K562 (cell line): ENCODE measurements at regions not wholly inside any gene's neighbourhood (a gene's known extent, or its start where the extent isn't known, plus 50 kb on each side); places are given as distances from the start of the nearest gene placed in this dataset.

Source experiments
- CHD2 ChIP-seq: IDR thresholded peaks from 2 replicates; pipeline ENCODE4 v1.6.1; 2011; ENCODE audit warnings: low read depth, low read length
- CTCF ChIP-seq, 3 experiments: IDR thresholded peaks in 2 of 3; conservative IDR thresholded peaks in 1 of 3; 2 replicates each; pipeline ENCODE4 v1.5.1; 2011 to 2012; ENCODE audit warnings: low read length in 3 of 3, mild to moderate bottlenecking in 3 of 3, control low read depth in 2 of 3, improper control_type of control experiment in 1 of 3, inconsistent platforms in 1 of 3, low read depth in 1 of 3, mixed read lengths in 1 of 3, moderate library complexity in 1 of 3; ENCODE audit not compliant: insufficient read depth in 2 of 3
- NCOA1 ChIP-seq: fragments of 450-650 bp; IDR thresholded peaks from 2 replicates; pipeline ENCODE4 v1.6.1; 2016; ENCODE audit warnings: low read depth
- POLR2AphosphoS5 ChIP-seq: IDR thresholded peaks from 2 replicates; pipeline ENCODE4 v1.6.1; 2011; ENCODE audit warnings: mild to moderate bottlenecking, low read depth, low read length, moderate library complexity; ENCODE audit not compliant: control insufficient read depth, insufficient read depth
- PTBP1 ChIP-seq: fragments of 200-400 bp; formaldehyde crosslinking; IDR thresholded peaks from 2 replicates; pipeline ENCODE4 v1.6.1; 2017; ENCODE audit warnings: low read depth, low read length
- RAD21 ChIP-seq, 2 experiments: fragments of 250-450 bp in 1 of 2; fragments of 450-650 bp in 1 of 2; sonication (Bioruptor Pico) in 1 of 2; formaldehyde crosslinking in 1 of 2; IDR thresholded peaks in 1 of 2; conservative IDR thresholded peaks in 1 of 2; 2 replicates each; pipeline versions ENCODE4 v1.4.0 to v1.8.0; 2020 to 2022; ENCODE audit warnings: mild to moderate bottlenecking in 2 of 2, moderate library complexity in 1 of 2
- REST ChIP-seq, 2 experiments: fragments of 450-650 bp; formaldehyde crosslinking in 1 of 2; IDR thresholded peaks; 2 replicates each; pipeline versions ENCODE4 v1.4.0 to v1.6.1; 2014 to 2020; ENCODE audit warnings: mild to moderate bottlenecking in 2 of 2, borderline replicate concordance in 1 of 2, low read depth in 1 of 2
- TF ChIP-seq, protein P1 (sequence below): sonication (generic); formaldehyde crosslinking; IDR thresholded peaks from 2 replicates; pipeline ENCODE4 v1.8.1; 2023; ENCODE audit warnings: mild to moderate bottlenecking, missing genetic modification reagents
- TF ChIP-seq, protein P2 (sequence below): sonication (generic); formaldehyde crosslinking; IDR thresholded peaks from 2 replicates; pipeline ENCODE4 v1.9.0; 2022; ENCODE audit warnings: mild to moderate bottlenecking, missing genetic modification reagents
- TF ChIP-seq, protein P3 (sequence below): fragments of 450-650 bp; formaldehyde crosslinking; IDR thresholded peaks from 2 replicates; pipeline ENCODE4 v1.4.0; 2022; ENCODE audit warnings: missing genetic modification characterization

DNA sequence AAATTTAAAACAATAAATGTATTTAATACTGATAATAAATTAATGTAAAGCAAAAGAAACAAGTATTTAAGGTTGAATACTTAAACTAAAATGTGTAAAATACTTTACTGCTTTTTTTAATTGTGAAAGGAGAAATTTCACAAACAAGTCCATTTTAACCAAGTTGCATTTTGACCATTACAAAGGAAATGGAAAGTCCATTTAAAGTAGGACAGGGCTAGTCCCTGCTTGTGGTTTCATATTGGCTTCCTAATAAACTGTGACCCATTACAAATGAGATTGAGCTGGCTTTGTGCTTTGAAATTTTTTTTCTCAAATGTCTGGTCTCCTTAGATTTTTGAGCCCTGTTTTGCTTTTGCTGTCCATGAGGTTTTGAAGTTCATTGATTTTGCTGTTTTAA, 527.6 kb downstream of the MAFB start:
- TF ChIP-seq REST (IDR thresholded peaks at IDR 0.05; ENCODE audit: borderline replicate concordance) (no peak), REST (CRISPR knock-in tag; IDR thresholded peaks at IDR 0.05; ENCODE audit: low read depth) (no peak), RAD21 (CRISPR knock-in tag; conservative IDR thresholded peaks at IDR 0.05 in 1 of 2, IDR thresholded peaks at IDR 0.05 in 1 of 2) (no peak), CTCF (IDR thresholded peaks at IDR 0.05 in 2 of 3, conservative IDR thresholded peaks at IDR 0.05 in 1 of 3; ENCODE audit: insufficient read depth in 2 of 3, low read depth in 1 of 3, low read length in 3 of 3) (no peak), PTBP1 (no peak), NCOA1 (no peak), POLR2AphosphoS5 (no peak), CHD2 (no peak)
- TF ChIP-seq, protein P1, sequence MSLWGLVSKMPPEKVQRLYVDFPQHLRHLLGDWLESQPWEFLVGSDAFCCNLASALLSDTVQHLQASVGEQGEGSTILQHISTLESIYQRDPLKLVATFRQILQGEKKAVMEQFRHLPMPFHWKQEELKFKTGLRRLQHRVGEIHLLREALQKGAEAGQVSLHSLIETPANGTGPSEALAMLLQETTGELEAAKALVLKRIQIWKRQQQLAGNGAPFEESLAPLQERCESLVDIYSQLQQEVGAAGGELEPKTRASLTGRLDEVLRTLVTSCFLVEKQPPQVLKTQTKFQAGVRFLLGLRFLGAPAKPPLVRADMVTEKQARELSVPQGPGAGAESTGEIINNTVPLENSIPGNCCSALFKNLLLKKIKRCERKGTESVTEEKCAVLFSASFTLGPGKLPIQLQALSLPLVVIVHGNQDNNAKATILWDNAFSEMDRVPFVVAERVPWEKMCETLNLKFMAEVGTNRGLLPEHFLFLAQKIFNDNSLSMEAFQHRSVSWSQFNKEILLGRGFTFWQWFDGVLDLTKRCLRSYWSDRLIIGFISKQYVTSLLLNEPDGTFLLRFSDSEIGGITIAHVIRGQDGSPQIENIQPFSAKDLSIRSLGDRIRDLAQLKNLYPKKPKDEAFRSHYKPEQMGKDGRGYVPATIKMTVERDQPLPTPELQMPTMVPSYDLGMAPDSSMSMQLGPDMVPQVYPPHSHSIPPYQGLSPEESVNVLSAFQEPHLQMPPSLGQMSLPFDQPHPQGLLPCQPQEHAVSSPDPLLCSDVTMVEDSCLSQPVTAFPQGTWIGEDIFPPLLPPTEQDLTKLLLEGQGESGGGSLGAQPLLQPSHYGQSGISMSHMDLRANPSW (CRISPR knock-in tag), result no peak
- TF ChIP-seq, protein P2, sequence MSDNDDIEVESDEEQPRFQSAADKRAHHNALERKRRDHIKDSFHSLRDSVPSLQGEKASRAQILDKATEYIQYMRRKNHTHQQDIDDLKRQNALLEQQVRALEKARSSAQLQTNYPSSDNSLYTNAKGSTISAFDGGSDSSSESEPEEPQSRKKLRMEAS (CRISPR knock-in tag), result no peak
- TF ChIP-seq, protein P3, sequence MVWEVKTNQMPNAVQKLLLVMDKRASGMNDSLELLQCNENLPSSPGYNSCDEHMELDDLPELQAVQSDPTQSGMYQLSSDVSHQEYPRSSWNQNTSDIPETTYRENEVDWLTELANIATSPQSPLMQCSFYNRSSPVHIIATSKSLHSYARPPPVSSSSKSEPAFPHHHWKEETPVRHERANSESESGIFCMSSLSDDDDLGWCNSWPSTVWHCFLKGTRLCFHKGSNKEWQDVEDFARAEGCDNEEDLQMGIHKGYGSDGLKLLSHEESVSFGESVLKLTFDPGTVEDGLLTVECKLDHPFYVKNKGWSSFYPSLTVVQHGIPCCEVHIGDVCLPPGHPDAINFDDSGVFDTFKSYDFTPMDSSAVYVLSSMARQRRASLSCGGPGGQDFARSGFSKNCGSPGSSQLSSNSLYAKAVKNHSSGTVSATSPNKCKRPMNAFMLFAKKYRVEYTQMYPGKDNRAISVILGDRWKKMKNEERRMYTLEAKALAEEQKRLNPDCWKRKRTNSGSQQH (CRISPR knock-in tag), result no peak
